ENCODE measurements at regions not wholly inside any gene's neighbourhood (a gene's known extent, or its start where the extent isn't known, plus 50 kb on each side); places are given as distances from the start of the nearest gene placed in this dataset.

- TF ChIP-seq EZH2 (IDR thresholded peaks at IDR 0.05; ENCODE audit: borderline replicate concordance, low read depth, low read length, severe bottlenecking): no peak
- TF ChIP-seq, protein P1, sequence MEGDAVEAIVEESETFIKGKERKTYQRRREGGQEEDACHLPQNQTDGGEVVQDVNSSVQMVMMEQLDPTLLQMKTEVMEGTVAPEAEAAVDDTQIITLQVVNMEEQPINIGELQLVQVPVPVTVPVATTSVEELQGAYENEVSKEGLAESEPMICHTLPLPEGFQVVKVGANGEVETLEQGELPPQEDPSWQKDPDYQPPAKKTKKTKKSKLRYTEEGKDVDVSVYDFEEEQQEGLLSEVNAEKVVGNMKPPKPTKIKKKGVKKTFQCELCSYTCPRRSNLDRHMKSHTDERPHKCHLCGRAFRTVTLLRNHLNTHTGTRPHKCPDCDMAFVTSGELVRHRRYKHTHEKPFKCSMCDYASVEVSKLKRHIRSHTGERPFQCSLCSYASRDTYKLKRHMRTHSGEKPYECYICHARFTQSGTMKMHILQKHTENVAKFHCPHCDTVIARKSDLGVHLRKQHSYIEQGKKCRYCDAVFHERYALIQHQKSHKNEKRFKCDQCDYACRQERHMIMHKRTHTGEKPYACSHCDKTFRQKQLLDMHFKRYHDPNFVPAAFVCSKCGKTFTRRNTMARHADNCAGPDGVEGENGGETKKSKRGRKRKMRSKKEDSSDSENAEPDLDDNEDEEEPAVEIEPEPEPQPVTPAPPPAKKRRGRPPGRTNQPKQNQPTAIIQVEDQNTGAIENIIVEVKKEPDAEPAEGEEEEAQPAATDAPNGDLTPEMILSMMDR (IDR thresholded peaks at IDR 0.05; ENCODE audit: borderline replicate concordance, extremely low read depth, low read length, poor library complexity, severe bottlenecking): no peak
Measured at GRCh38 chr3:153615863-153616262, 453.8 kb downstream of the RAP2B start.
